ENCODE measurements at regions not wholly inside any gene's neighbourhood (a gene's known extent, or its start where the extent isn't known, plus 50 kb on each side); places are given as distances from the start of the nearest gene placed in this dataset.

DNA sequence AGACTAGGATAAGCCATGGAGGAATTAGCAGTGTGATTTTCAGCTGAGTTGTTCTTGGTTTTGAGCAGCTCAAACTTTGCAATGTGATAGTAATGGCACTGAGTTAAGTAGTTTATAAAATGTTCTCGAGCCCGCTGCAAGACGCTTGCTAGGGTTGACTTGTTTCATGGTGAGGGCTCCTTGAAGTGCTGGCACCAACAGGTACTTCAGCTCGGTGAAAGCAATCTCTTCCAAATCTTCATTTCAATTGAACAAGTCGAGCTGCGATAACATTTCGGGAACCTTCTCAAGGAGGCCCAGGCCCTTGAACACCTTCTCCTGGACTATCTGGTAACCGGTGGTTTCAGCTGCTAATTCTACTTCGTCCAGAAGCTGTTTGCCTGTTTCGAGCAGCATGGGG lies 50.8 kb upstream of the DYNC1LI1 start (continued):
- TF ChIP-seq ZNF462 (CRISPR knock-in tag; IDR thresholded peaks at IDR 0.05): no peak
- TF ChIP-seq ETS1 (IDR thresholded peaks at IDR 0.05): no peak
- TF ChIP-seq JUNB (IDR thresholded peaks at IDR 0.05; ENCODE audit: unreplicated experiment): no peak
- TF ChIP-seq ZNF114 (CRISPR knock-in tag; IDR thresholded peaks at IDR 0.05): no peak
- TF ChIP-seq EZH2phosphoT487 (IDR thresholded peaks at IDR 0.05; ENCODE audit: unreplicated experiment): no peak

GRCh38 chr3:32620611-32621310 lies 50.1 kb upstream of the DYNC1LI1 start:
- no peak overlapping the region for H3K4me2 ChIP-seq
- no peaks in the 10 kb centered on the region for H3K4me1 Mint-ChIP-seq
- ATAC-seq: no peak
- no peak for DNase-seq (ENCODE audit: low spot score)
- H3K27ac ChIP-seq (ENCODE audit: low read depth): no peak overlapping the region
- H4K20me1 ChIP-seq (replicated peaks; ENCODE audit: insufficient read depth): no peaks in the 10 kb centered on the region
- H3K4me1 ChIP-seq (ENCODE audit: insufficient read depth): no peaks in the 10 kb centered on the region
- H3K27ac Mint-ChIP-seq: no peak overlapping the region
- H2AFZ ChIP-seq: no peak overlapping the region
- no peak overlapping the region for H3K4me3 Mint-ChIP-seq
- H3K36me3 ChIP-seq (ENCODE audit: insufficient read depth): no peaks in the 10 kb centered on the region
- no peaks in the 10 kb centered on the region for H3K79me2 ChIP-seq (replicated peaks; ENCODE audit: insufficient read depth)
- H3K36me3 Mint-ChIP-seq (ENCODE audit: low read depth): no peaks in the 10 kb centered on the region
- H3K4me3 ChIP-seq: no peak overlapping the region
- H3K27me3 ChIP-seq (ENCODE audit: insufficient read depth): no peaks in the 10 kb centered on the region
- peaks cover 6% of the 10 kb centered on the region for H3K27me3 Mint-ChIP-seq (ENCODE audit: insufficient read depth, low read depth, poor library complexity)
- peaks cover 8% of the 10 kb centered on the region; the same call in 2 of the 3 replicates for H3K9me3 Mint-ChIP-seq
- no peaks in the 10 kb centered on the region for H3K9me2 ChIP-seq (ENCODE audit: insufficient read depth)
- no peaks in the 10 kb centered on the region for H3F3A ChIP-seq (replicated peaks; ENCODE audit: low read depth)
- TF ChIP-seq CREB1 (CRISPR knock-in tag; IDR thresholded peaks at IDR 0.05; ENCODE audit: low read depth): no peak
- TF ChIP-seq EZH2phosphoT487 (IDR thresholded peaks at IDR 0.05; ENCODE audit: unreplicated experiment): no peak
- no peak for TF ChIP-seq ZNF462 (CRISPR knock-in tag; IDR thresholded peaks at IDR 0.05)
- no peak for TF ChIP-seq NANOG (IDR thresholded peaks at IDR 0.05; ENCODE audit: borderline replicate concordance)
- TF ChIP-seq ZNF331 (CRISPR knock-in tag; IDR thresholded peaks at IDR 0.05; ENCODE audit: low read depth): no peak
- no peak for TF ChIP-seq POLR2AphosphoS5 (IDR thresholded peaks at IDR 0.05; ENCODE audit: low read depth)
